ENCODE measurements at regions not wholly inside any gene's neighbourhood (a gene's known extent, or its start where the extent isn't known, plus 50 kb on each side); places are given as distances from the start of the nearest gene placed in this dataset.

GRCh38 chr17:13268791-13269595 is 251.2 kb upstream of the ELAC2 start:
- intact Hi-C loops (cut with DNase I) = no loop called here
- no peak overlapping the region for H3K4me3 ChIP-seq
- no peaks in the 10 kb centered on the region for H3K27me3 ChIP-seq
- no peak for TF ChIP-seq CTCF (IDR thresholded peaks at IDR 0.05)
- H3K27ac ChIP-seq = no peak overlapping the region
- no peaks in the 10 kb centered on the region for H3K4me1 ChIP-seq
- no peak for DNase-seq
- no peaks in the 10 kb centered on the region for H3K36me3 ChIP-seq
- ATAC-seq = no peak
- H3K9me3 ChIP-seq = no peaks in the 10 kb centered on the region

- no peak for TF ChIP-seq CTCF (IDR thresholded peaks at IDR 0.05)
- Histone ChIP-seq H3K27ac (no peak overlapping the region), H3K9me3 (no peaks in the 10 kb centered on the region), H3K4me1 (no peaks in the 10 kb centered on the region), H3K36me3 (no peaks in the 10 kb centered on the region), H3K27me3 (no peaks in the 10 kb centered on the region), H3K4me3 (no peak overlapping the region)
- no peak for ATAC-seq
- intact Hi-C loops (cut with DNase I) = no loop called here
- DNase-seq = no peak
Observed at GRCh38 chr17:13266606-13267005, 248.8 kb upstream of the ELAC2 start.

- Histone ChIP-seq H3K9me3 (no peaks in the 10 kb centered on the region), H3K4me3 (no peak overlapping the region), H3K36me3 (no peaks in the 10 kb centered on the region), H3K27ac (no peak overlapping the region), H3K4me1 (no peaks in the 10 kb centered on the region), H3K27me3 (no peaks in the 10 kb centered on the region)
- ATAC-seq (no peak), DNase-seq (no peak)
- TF ChIP-seq CTCF (IDR thresholded peaks at IDR 0.05) = no peak
- intact Hi-C loops (cut with DNase I) = no loop called here
Observed at GRCh38 chr17:13265311-13265710, 247.5 kb upstream of the ELAC2 start.

- H3K27me3 ChIP-seq = no peaks in the 10 kb centered on the region
- ATAC-seq (no peak), DNase-seq (no peak)
- H3K4me3 ChIP-seq = no peak overlapping the region
- no peak for TF ChIP-seq CTCF (IDR thresholded peaks at IDR 0.05)
- H3K27ac ChIP-seq = no peak overlapping the region
- no peaks in the 10 kb centered on the region for H3K4me1 ChIP-seq
- H3K9me3 ChIP-seq = no peaks in the 10 kb centered on the region
- no peaks in the 10 kb centered on the region for H3K36me3 ChIP-seq
- intact Hi-C loops (cut with DNase I) = no loop called here
Observed at GRCh38 chr17:13263746-13264145, 245.9 kb upstream of the ELAC2 start.

- no peak overlapping the region for H3K4me3 ChIP-seq
- no peaks in the 10 kb centered on the region for H3K4me1 ChIP-seq
- H3K27me3 ChIP-seq = no peaks in the 10 kb centered on the region
- ATAC-seq = no peak
- no peak for TF ChIP-seq CTCF (IDR thresholded peaks at IDR 0.05)
- intact Hi-C loops (cut with DNase I) = no loop called here
- no peaks in the 10 kb centered on the region for H3K36me3 ChIP-seq
- no peak for DNase-seq
- H3K9me3 ChIP-seq = no peaks in the 10 kb centered on the region
- H3K27ac ChIP-seq = no peak overlapping the region
Observed at GRCh38 chr17:13256545-13256944, 238.7 kb upstream of the ELAC2 start.

All from upper lobe of right lung (tissue), 1 donor.